Loucy (cell line): ENCODE measurements at regions not wholly inside any gene's neighbourhood (a gene's known extent, or its start where the extent isn't known, plus 50 kb on each side); places are given as distances from the start of the nearest gene placed in this dataset.
"Not testable (repeated sequence)": the region's sequence is repeated elsewhere in the genome, so short reads cannot be mapped to it uniquely, and the experiment has no call there.

ENCODE experiments used
- H2AFZ ChIP-seq: fragments of 200-600 bp; sonication (generic); 2 replicates; pipeline ENCODE4 v1.6.0; 2016; ENCODE audit warnings: antibody characterized with exemption, mild to moderate bottlenecking, low read length, moderate library complexity
- H3F3A ChIP-seq: fragments of 200-600 bp; 2 replicates; pipeline ENCODE4 v1.6.0; 2016; ENCODE audit warnings: antibody characterized with exemption, low read depth, mild to moderate bottlenecking
- H3K27me3 ChIP-seq: fragments of 200-600 bp; sonication (generic); 2 replicates; pipeline ENCODE4 v1.6.1; 2014; ENCODE audit warnings: low read length, mild to moderate bottlenecking; ENCODE audit not compliant: insufficient read depth, poor library complexity, severe bottlenecking
- H3K36me3 ChIP-seq: fragments of 200-600 bp; sonication (generic); 2 replicates; pipeline ENCODE4 v1.6.1; 2016; ENCODE audit warnings: low read length; ENCODE audit not compliant: insufficient read depth
- H3K4me1 ChIP-seq: fragments of 200-600 bp; sonication (generic); 2 replicates; pipeline ENCODE4 v1.5.1; 2014; ENCODE audit warnings: low read length, mild to moderate bottlenecking; ENCODE audit not compliant: insufficient read depth, poor library complexity, severe bottlenecking
- H3K4me2 ChIP-seq: fragments of 200-600 bp; sonication (generic); 2 replicates; pipeline ENCODE4 v1.6.0; 2014; ENCODE audit warnings: antibody characterized with exemption, low read length, low read depth, mild to moderate bottlenecking; ENCODE audit not compliant: poor library complexity, severe bottlenecking
- H3K4me3 ChIP-seq: fragments of 200-600 bp; sonication (generic); 2 replicates; pipeline ENCODE4 v1.5.1; 2014; ENCODE audit warnings: low read length, mild to moderate bottlenecking, mixed read lengths; ENCODE audit not compliant: poor library complexity, severe bottlenecking
- H3K79me2 ChIP-seq: fragments of 200-600 bp; sonication (generic); 2 replicates; pipeline ENCODE4 v1.6.1; 2014; ENCODE audit warnings: low read length; ENCODE audit not compliant: insufficient read depth
- H3K9ac ChIP-seq: fragments of 200-600 bp; sonication (generic); 2 replicates; pipeline ENCODE4 v1.6.0; 2014; ENCODE audit warnings: mild to moderate bottlenecking, low read depth, low read length, moderate library complexity; ENCODE audit not compliant: poor library complexity, severe bottlenecking
- H3K9me2 ChIP-seq: fragments of 200-600 bp; sonication (generic); replicated peaks from 2 replicates; pipeline ENCODE4 v1.6.1; 2016; ENCODE audit warnings: low read depth, low read length, mixed read lengths
- H3K9me3 ChIP-seq: fragments of 200-600 bp; sonication (generic); 2 replicates; pipeline ENCODE4 v1.6.1; 2014; ENCODE audit warnings: mild to moderate bottlenecking, antibody characterized with exemption, low read length, low read depth; ENCODE audit not compliant: insufficient read depth
- H4K20me1 ChIP-seq: fragments of 200-600 bp; sonication (generic); 2 replicates; pipeline ENCODE4 v1.6.0; 2014; ENCODE audit warnings: antibody characterized with exemption, low read length, mild to moderate bottlenecking; ENCODE audit not compliant: insufficient read depth, poor library complexity, severe bottlenecking

DNA sequence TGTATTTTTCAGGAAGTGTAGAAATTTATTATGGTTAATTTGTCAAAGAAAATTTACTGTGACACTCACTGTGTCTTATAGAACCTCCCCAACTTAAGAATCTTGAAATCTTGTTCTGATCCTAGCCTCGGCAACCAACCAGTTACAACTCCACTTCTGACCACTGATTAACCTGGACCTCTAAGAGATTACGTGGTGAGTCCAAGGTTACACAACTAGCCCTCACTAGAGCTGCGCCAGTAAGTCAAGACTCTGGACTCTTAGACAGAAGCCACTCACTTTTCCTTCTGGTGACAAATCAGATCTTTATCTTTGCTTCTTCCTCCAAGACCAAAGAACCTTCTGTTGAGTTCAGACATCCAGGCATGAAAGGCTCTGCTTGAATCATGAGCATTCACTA, 116.6 kb downstream of the NBPF8 start:
- H3K4me1 ChIP-seq, H3K4me3 ChIP-seq, H4K20me1 ChIP-seq, H3K36me3 ChIP-seq, H3F3A ChIP-seq, H2AFZ ChIP-seq, H3K79me2 ChIP-seq, H3K27me3 ChIP-seq, H3K9me2 ChIP-seq, H3K9ac ChIP-seq, H3K4me2 ChIP-seq, H3K9me3 ChIP-seq: not testable (repeated sequence)

DNA sequence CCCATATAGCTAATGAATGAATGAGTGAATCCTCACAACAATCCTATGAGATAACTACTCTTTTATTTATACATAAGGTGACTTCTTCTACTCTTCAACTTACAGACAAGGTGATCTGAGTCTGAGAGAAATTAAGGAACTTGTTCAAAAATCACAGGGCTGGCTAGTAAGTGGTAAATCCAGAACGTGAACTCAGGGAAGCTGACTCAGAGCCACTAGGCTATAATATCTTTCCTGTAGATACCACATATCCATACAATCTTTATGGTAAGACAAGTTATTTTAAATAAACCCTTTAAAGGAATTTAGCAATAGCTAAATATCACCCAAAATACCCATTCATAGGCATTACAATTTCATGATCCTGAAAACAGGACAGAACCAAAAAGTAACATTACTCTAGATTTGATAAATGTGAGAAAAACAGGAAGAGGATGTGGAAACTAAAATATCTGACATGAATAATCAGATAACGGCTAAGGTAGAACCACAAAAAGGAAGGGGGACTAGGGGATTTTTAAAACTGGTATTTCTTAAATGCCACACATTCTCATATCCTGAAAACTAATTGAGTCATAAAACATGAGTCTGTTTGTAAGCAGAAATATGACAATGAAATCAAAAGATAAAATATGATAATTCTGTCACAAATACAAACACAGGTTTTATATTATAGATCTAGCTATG, 119.7 kb downstream of the NBPF8 start:
- not testable (repeated sequence) for H3K9me2 ChIP-seq, H3K79me2 ChIP-seq, H3K9me3 ChIP-seq, H3K4me1 ChIP-seq, H3F3A ChIP-seq, H4K20me1 ChIP-seq, H3K36me3 ChIP-seq, H2AFZ ChIP-seq, H3K9ac ChIP-seq, H3K27me3 ChIP-seq
- peak overlapping the region; percentile 51 for H3K4me2 ChIP-seq
- peak overlapping the region; percentile 55 for H3K4me3 ChIP-seq

DNA sequence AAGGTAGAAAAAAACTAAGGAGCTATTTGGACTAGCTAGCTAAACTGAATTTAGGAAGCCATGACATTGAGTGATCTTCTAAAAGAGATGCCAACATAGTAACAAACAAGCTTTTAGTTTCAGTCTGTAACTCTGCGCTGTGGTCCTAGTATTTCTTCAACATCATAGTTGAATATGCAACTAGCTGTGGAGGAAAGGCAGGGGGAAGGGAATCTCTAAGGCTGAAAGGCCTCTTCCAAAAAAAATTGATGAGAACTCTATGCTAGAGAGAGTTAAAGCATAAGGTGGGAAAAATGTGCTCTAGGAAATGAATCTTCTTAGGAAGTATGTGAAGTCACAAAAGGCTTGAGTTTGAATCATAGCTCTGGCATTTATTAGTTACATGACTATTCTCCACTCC, 120.2 kb downstream of the NBPF8 start:
- H3K79me2 ChIP-seq, H3K9ac ChIP-seq, H4K20me1 ChIP-seq, H2AFZ ChIP-seq, H3K27me3 ChIP-seq, H3F3A ChIP-seq, H3K36me3 ChIP-seq, H3K9me3 ChIP-seq, H3K4me1 ChIP-seq, H3K9me2 ChIP-seq: not testable (repeated sequence)
- Histone ChIP-seq H3K4me3 (peak overlapping the region; percentile 55), H3K4me2 (peak overlapping the region; percentile 51)

DNA sequence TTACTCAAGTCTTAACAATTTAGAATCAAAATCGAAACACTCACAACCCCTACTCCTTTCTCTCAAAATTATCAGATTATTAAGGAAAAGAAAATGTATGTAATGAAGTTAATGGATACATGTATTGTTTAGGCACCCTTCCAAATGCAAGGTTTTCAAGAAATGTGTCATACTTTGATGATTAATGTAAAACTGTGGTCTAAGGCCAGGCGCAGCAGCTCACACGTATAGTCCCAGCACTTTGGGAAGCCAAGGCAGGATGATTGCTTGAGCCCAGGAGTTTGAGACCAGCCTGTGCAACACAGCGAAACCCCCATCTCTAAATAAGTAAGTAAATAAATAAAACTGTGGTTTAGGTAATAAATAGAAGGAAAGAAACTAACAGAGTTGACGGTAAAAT, 126.6 kb downstream of the NBPF8 start:
- not testable (repeated sequence) for H3K36me3 ChIP-seq, H4K20me1 ChIP-seq, H3K4me2 ChIP-seq, H3K4me1 ChIP-seq, H3K79me2 ChIP-seq, H3K4me3 ChIP-seq, H3K9me3 ChIP-seq, H3K27me3 ChIP-seq, H2AFZ ChIP-seq, H3K9me2 ChIP-seq, H3F3A ChIP-seq, H3K9ac ChIP-seq

DNA sequence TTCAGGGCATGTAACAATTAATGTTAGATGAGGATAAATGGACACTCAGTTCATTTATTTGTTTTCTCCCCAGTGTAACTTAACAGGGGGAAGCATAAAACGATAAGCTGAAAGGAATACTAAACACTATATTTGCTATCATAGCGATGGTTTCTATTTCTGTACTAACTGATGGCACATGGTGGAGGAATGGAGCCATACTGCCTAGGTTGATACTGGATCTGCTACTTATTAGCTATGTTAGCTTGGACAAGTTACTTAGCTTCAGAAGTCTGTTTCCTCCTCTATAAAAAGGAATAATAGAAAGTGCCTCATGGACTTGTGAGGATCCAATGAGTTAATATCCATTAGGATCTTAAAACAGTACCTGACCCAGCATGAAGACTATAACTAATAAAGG, 127.5 kb downstream of the NBPF8 start:
- not testable (repeated sequence) for H3K9ac ChIP-seq, H3K4me1 ChIP-seq, H3K9me2 ChIP-seq, H3F3A ChIP-seq, H3K27me3 ChIP-seq, H3K4me2 ChIP-seq, H3K79me2 ChIP-seq, H3K9me3 ChIP-seq, H2AFZ ChIP-seq, H4K20me1 ChIP-seq, H3K4me3 ChIP-seq, H3K36me3 ChIP-seq

DNA sequence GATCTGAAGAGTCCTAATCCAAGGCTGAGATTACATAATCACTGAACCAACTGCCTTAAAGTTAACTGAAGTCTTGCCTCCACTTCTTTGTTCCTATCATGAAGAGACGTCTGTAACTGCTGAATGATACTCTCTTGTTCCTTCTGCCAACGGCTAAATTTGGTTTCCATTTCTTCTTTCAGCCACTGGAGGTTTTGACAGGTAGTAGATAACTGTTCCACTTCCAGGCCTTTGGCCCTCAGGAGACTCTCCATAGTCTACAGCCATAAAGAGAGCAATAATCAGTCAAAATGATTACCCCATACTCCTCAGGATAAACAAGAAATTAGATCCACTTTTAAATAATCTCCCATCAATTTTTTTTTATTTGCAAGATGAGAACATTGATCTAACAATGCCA, 128.1 kb downstream of the NBPF8 start:
- H3K4me2 ChIP-seq, H2AFZ ChIP-seq, H3K9me2 ChIP-seq, H3K36me3 ChIP-seq, H4K20me1 ChIP-seq, H3K4me3 ChIP-seq, H3K27me3 ChIP-seq, H3K9ac ChIP-seq, H3K9me3 ChIP-seq, H3K79me2 ChIP-seq, H3K4me1 ChIP-seq, H3F3A ChIP-seq: not testable (repeated sequence)
